ENCODE measurements at regions not wholly inside any gene's neighbourhood (a gene's known extent, or its start where the extent isn't known, plus 50 kb on each side); places are given as distances from the start of the nearest gene placed in this dataset.

- no peak for DNase-seq
- intact Hi-C loops (cut with DNase I), result no loop called here
These were observed 50.1 kb upstream of the HDGFL1 start for GRCh38 chr6:22519237-22519636.

Measured in head of caudate nucleus (tissue), 42 donors.